ENCODE measurements at regions not wholly inside any gene's neighbourhood (a gene's known extent, or its start where the extent isn't known, plus 50 kb on each side); places are given as distances from the start of the nearest gene placed in this dataset.

GRCh38 chr15:93428807-93429351 lies 339.9 kb upstream of the RGMA start:
- no peak for DNase-seq (ENCODE audit: low read depth in 2 of 2)

GRCh38 chr15:93428150-93428549 lies 339.1 kb upstream of the RGMA start:
- no peak for DNase-seq (ENCODE audit: low read depth in 2 of 2)

GRCh38 chr15:93424131-93424530 lies 335.1 kb upstream of the RGMA start:
- no peak for DNase-seq (ENCODE audit: low read depth in 2 of 2)

- no peak for DNase-seq (ENCODE audit: low read depth in 2 of 2)
Measured at GRCh38 chr15:93422476-93422875, 333.5 kb upstream of the RGMA start.

- no peak for DNase-seq (ENCODE audit: low read depth in 2 of 2)
Measured at GRCh38 chr15:93420477-93420876, 331.5 kb upstream of the RGMA start.

- no peak for DNase-seq (ENCODE audit: low read depth in 2 of 2)
Measured at GRCh38 chr15:93420050-93420452, 331.0 kb upstream of the RGMA start.

GRCh38 chr15:93418566-93418965 lies 329.6 kb upstream of the RGMA start:
- DNase-seq (ENCODE audit: low read depth in 2 of 2): no peak

GRCh38 chr15:93417631-93418030 lies 328.6 kb upstream of the RGMA start:
- no peak for DNase-seq (ENCODE audit: low read depth in 2 of 2)

GRCh38 chr15:93417156-93417555 lies 328.1 kb upstream of the RGMA start:
- no peak for DNase-seq (ENCODE audit: low read depth in 2 of 2)

- DNase-seq (ENCODE audit: low read depth in 2 of 2): no peak
Measured at GRCh38 chr15:93415576-93415975, 326.6 kb upstream of the RGMA start.

- DNase-seq (ENCODE audit: low read depth in 2 of 2): no peak
Measured at GRCh38 chr15:93414576-93415231, 325.7 kb upstream of the RGMA start.

GRCh38 chr15:93413745-93414144 lies 324.7 kb upstream of the RGMA start:
- no peak for DNase-seq (ENCODE audit: low read depth in 2 of 2)

- no peak for DNase-seq (ENCODE audit: low read depth in 2 of 2)
Measured at GRCh38 chr15:93399121-93399520, 310.1 kb upstream of the RGMA start.

- no peak for DNase-seq (ENCODE audit: low read depth in 2 of 2)
Measured at GRCh38 chr15:93389211-93389610, 300.2 kb upstream of the RGMA start.

- no peak for DNase-seq (ENCODE audit: low read depth in 2 of 2)
Measured at GRCh38 chr15:93384886-93385285, 295.9 kb upstream of the RGMA start.

GRCh38 chr15:93382200-93382820 lies 293.3 kb upstream of the RGMA start:
- DNase-seq (ENCODE audit: low read depth in 2 of 2): no peak

- DNase-seq (ENCODE audit: low read depth in 2 of 2): no peak
Measured at GRCh38 chr15:93378558-93378957, 289.5 kb upstream of the RGMA start.

GRCh38 chr15:93372865-93373223 lies 283.8 kb upstream of the RGMA start:
- no peak for DNase-seq (ENCODE audit: low read depth in 2 of 2)

GRCh38 chr15:93372208-93372864 lies 283.3 kb upstream of the RGMA start:
- DNase-seq (ENCODE audit: low read depth in 2 of 2): no peak

GRCh38 chr15:93366387-93367100 lies 277.5 kb upstream of the RGMA start:
- DNase-seq (ENCODE audit: low read depth in 2 of 2): no peak

- no peak for DNase-seq (ENCODE audit: low read depth in 2 of 2)
Measured at GRCh38 chr15:93362821-93363220, 273.8 kb upstream of the RGMA start.

- no peak for DNase-seq (ENCODE audit: low read depth in 2 of 2)
Measured at GRCh38 chr15:93362203-93362602, 273.2 kb upstream of the RGMA start.

Measured in stimulated activated CD8-positive, alpha-beta memory T cell treated with anti-CD3 and anti-CD28 coated beads, Interleukin-7, amount 100 ng/mL, for 4 hours (primary cell).